HEK293 (cell line): ENCODE measurements at regions not wholly inside any gene's neighbourhood (a gene's known extent, or its start where the extent isn't known, plus 50 kb on each side); places are given as distances from the start of the nearest gene placed in this dataset.

Source experiments
- CTCF ChIA-PET: fragments of 350-600 bp; formaldehyde crosslinking; extraction: SDS; loops from one replicate; lab custom pipeline; 2021; ENCODE audit warnings: antibody characterized with exemption; lab: Yijun Ruan, JAX
- POLR2A ChIA-PET: fragments of 300-600 bp; formaldehyde crosslinking; extraction: SDS; loops from one replicate; lab custom pipeline; 2020; ENCODE audit warnings: antibody characterized with exemption, inconsistent platforms; lab: Yijun Ruan, JAX
- H3K27ac ChIP-seq: fragments of 200-500 bp; sonication (Bioruptor generic); 2 replicates; pipeline ENCODE4 v1.5.1; 2014; ENCODE audit warnings: low read depth, low read length, control low read depth, inconsistent platforms; ENCODE audit errors: extremely low read depth
- H3K36me3 ChIP-seq, 2 experiments: fragments of 200-500 bp in 1 of 2; sonication (Bioruptor generic) in 1 of 2; 1 replicate in 1 of 2; 2 replicates in 1 of 2; pipeline ENCODE4 v1.5.1; 2014 to 2017; ENCODE audit warnings: inconsistent platforms in 2 of 2, low read length in 2 of 2; ENCODE audit not compliant: control insufficient read depth in 2 of 2, insufficient read depth in 1 of 2
- H3K4me1 ChIP-seq: fragments of 200-500 bp; sonication (Bioruptor generic); 2 replicates; pipeline ENCODE4 v1.5.1; 2014; ENCODE audit warnings: mild to moderate bottlenecking, low read length, inconsistent platforms; ENCODE audit not compliant: control insufficient read depth, insufficient read depth
- H3K4me3 ChIP-seq: 2 replicates; pipeline ENCODE4 v1.5.1; 2011; ENCODE audit warnings: low read depth, mild to moderate bottlenecking, control low read depth, low read length, moderate library complexity
- H3K9me3 ChIP-seq: fragments of 200-500 bp; sonication (Bioruptor generic); 2 replicates; pipeline ENCODE4 v1.5.1; 2014; ENCODE audit warnings: low read depth, low read length, inconsistent platforms; ENCODE audit not compliant: control insufficient read depth, insufficient read depth
- GFI1B ChIP-seq: fragments of 450-650 bp; formaldehyde crosslinking; IDR thresholded peaks from 2 replicates; pipeline ENCODE4 v1.5.1; 2016; ENCODE audit warnings: missing biosample characterization, missing genetic modification characterization
- HOXA7 ChIP-seq: sonication (generic); formaldehyde crosslinking; IDR thresholded peaks from 2 replicates; pipeline ENCODE4 v1.8.1; 2022; ENCODE audit warnings: missing genetic modification reagents, borderline replicate concordance
- INSM2 ChIP-seq: fragments of 450-650 bp; formaldehyde crosslinking; IDR thresholded peaks from 2 replicates; pipeline ENCODE4 v1.5.1; 2016; ENCODE audit warnings: missing biosample characterization, missing genetic modification characterization
- KLF9 ChIP-seq: fragments of 450-650 bp; formaldehyde crosslinking; IDR thresholded peaks from 2 replicates; pipeline ENCODE4 v1.5.1; 2016; ENCODE audit warnings: missing biosample characterization, missing genetic modification characterization, low read depth
- OVOL3 ChIP-seq: fragments of 450-650 bp; formaldehyde crosslinking; IDR thresholded peaks from 2 replicates; pipeline ENCODE4 v1.5.1; 2016; ENCODE audit warnings: missing biosample characterization, missing genetic modification characterization
- SCRT1 ChIP-seq: fragments of 450-650 bp; formaldehyde crosslinking; IDR thresholded peaks from 2 replicates; pipeline ENCODE4 v1.5.1; 2016; ENCODE audit warnings: missing biosample characterization, missing genetic modification characterization, borderline replicate concordance
- SCRT2 ChIP-seq: fragments of 450-650 bp; formaldehyde crosslinking; IDR thresholded peaks from 2 replicates; pipeline ENCODE4 v1.5.1; 2016; ENCODE audit warnings: missing biosample characterization, missing genetic modification characterization
- ZFHX2 ChIP-seq: fragments of 450-650 bp; formaldehyde crosslinking; conservative IDR thresholded peaks from 2 replicates; pipeline ENCODE4 v1.5.1; 2016; ENCODE audit warnings: missing biosample characterization, missing genetic modification characterization
- ZFP37 ChIP-seq: fragments of 450-650 bp; formaldehyde crosslinking; IDR thresholded peaks from 2 replicates; pipeline ENCODE4 v1.5.1; 2016; ENCODE audit warnings: missing biosample characterization, missing genetic modification characterization
- ZNF112 ChIP-seq: fragments of 450-650 bp; formaldehyde crosslinking; IDR thresholded peaks from 2 replicates; pipeline ENCODE4 v1.5.0; 2017; ENCODE audit warnings: missing biosample characterization, missing genetic modification characterization
- ZNF140 ChIP-seq: fragments of 450-650 bp; formaldehyde crosslinking; IDR thresholded peaks from 2 replicates; pipeline ENCODE4 v1.5.1; 2016; ENCODE audit warnings: missing biosample characterization, missing genetic modification characterization
- ZNF174 ChIP-seq: fragments of 450-650 bp; formaldehyde crosslinking; IDR thresholded peaks from 2 replicates; pipeline ENCODE4 v1.5.0; 2017; ENCODE audit warnings: missing biosample characterization, mild to moderate bottlenecking, missing genetic modification characterization
- ZNF202 ChIP-seq: fragments of 450-650 bp; formaldehyde crosslinking; IDR thresholded peaks from 2 replicates; pipeline ENCODE4 v1.5.1; 2016; ENCODE audit warnings: missing biosample characterization, missing genetic modification characterization, borderline replicate concordance
- ZNF274 ChIP-seq, 2 experiments: fragments of 200-500 bp in 1 of 2; fragments of 450-650 bp in 1 of 2; sonication (Bioruptor generic) in 1 of 2; formaldehyde crosslinking in 1 of 2; IDR thresholded peaks; 2 replicates each; pipeline versions ENCODE4 v1.5.1 to v1.6.1; 2014 to 2016; ENCODE audit warnings: borderline replicate concordance in 1 of 2, inconsistent platforms in 1 of 2, low read length in 1 of 2, missing biosample characterization in 1 of 2, missing genetic modification characterization in 1 of 2
- ZNF341 ChIP-seq: fragments of 450-650 bp; formaldehyde crosslinking; IDR thresholded peaks from 2 replicates; pipeline ENCODE4; 2016; ENCODE audit warnings: low read depth, missing biosample characterization, missing genetic modification characterization
- ZNF394 ChIP-seq: fragments of 450-650 bp; formaldehyde crosslinking; IDR thresholded peaks from 2 replicates; pipeline ENCODE4 v1.5.1; 2016; ENCODE audit warnings: missing biosample characterization, missing genetic modification characterization, mild to moderate bottlenecking, moderate library complexity, borderline replicate concordance
- ZNF529 ChIP-seq: fragments of 450-650 bp; formaldehyde crosslinking; IDR thresholded peaks from 2 replicates; pipeline ENCODE4 v1.5.1; 2017; ENCODE audit warnings: missing genetic modification characterization, missing biosample characterization; ENCODE audit not compliant: insufficient replicate concordance
- ZNF549 ChIP-seq: fragments of 450-650 bp; IDR thresholded peaks from 2 replicates; pipeline ENCODE4 v1.5.1; 2018; ENCODE audit warnings: missing biosample characterization, missing genetic modification characterization, mild to moderate bottlenecking, inconsistent platforms, moderate library complexity
- ZNF580 ChIP-seq: fragments of 450-650 bp; formaldehyde crosslinking; IDR thresholded peaks from 2 replicates; pipeline ENCODE4 v1.5.1; 2016; ENCODE audit warnings: missing biosample characterization, missing genetic modification characterization
- ZNF600 ChIP-seq: fragments of 450-650 bp; formaldehyde crosslinking; IDR thresholded peaks from 2 replicates; pipeline ENCODE4 v1.5.1; 2016; ENCODE audit warnings: missing biosample characterization, missing genetic modification characterization
- ZNF692 ChIP-seq: fragments of 450-650 bp; formaldehyde crosslinking; IDR thresholded peaks from 2 replicates; pipeline ENCODE4 v1.5.1; 2016; ENCODE audit warnings: missing biosample characterization, missing genetic modification characterization
- ZNF704 ChIP-seq: fragments of 450-650 bp; formaldehyde crosslinking; IDR thresholded peaks from 2 replicates; pipeline ENCODE4 v1.5.1; 2016; ENCODE audit warnings: missing biosample characterization, missing genetic modification characterization
- ZNF777 ChIP-seq: fragments of 450-650 bp; formaldehyde crosslinking; IDR thresholded peaks from 2 replicates; pipeline ENCODE4 v1.5.1; 2017; ENCODE audit warnings: missing biosample characterization, missing genetic modification characterization, borderline replicate concordance
- ZSCAN18 ChIP-seq: fragments of 450-650 bp; formaldehyde crosslinking; IDR thresholded peaks from 2 replicates; pipeline ENCODE4 v1.5.1; 2016; ENCODE audit warnings: missing biosample characterization, missing genetic modification characterization
- ZXDB ChIP-seq: fragments of 450-650 bp; formaldehyde crosslinking; IDR thresholded peaks from 2 replicates; pipeline ENCODE4 v1.5.1; 2016; ENCODE audit warnings: missing biosample characterization, missing genetic modification characterization

- H3K4me1 ChIP-seq, result peaks cover 25% of the 10 kb centered on the region
- H3K9me3 ChIP-seq, result no peaks in the 10 kb centered on the region
- H3K27ac ChIP-seq, result no peak overlapping the region; the same call in 1 of the 2 replicates
- no peak overlapping the region for H3K4me3 ChIP-seq
- ChIA-PET POLR2A (interaction anchor here (0.9 kb wide), 1 partner anchor 31 kb away, joined by 3 read pairs; no protein-coding TSS in a partner anchor), CTCF (interaction anchor here (0.5 to 2.0 kb wide), 9 partner anchors 14 to 384 kb away, joined by 3 to 14 read pairs (median 4); no protein-coding TSS in a partner anchor)
- no peaks in the 10 kb centered on the region for H3K36me3 ChIP-seq
- TF ChIP-seq ZNF600 (no peak), SCRT2 (0 out of 2 replicates have a peak, but pooled peaks have one; percentile 29)
- TF ChIP-seq, all 188 proteins: peak for 1
These were observed 180.4 kb downstream of the SMAD6 start for GRCh38 chr15:66882251-66883020.

- CTCF ChIA-PET, result interaction anchor here (0.6 to 3.4 kb wide), 10 partner anchors 11 to 385 kb away, joined by 3 to 34 read pairs (median 5); no protein-coding TSS in a partner anchor
- POLR2A ChIA-PET, result interaction anchor here (0.6 to 1.3 kb wide), 4 partner anchors 8 to 208 kb away, joined by 3 to 6 read pairs (median 5); no protein-coding TSS in a partner anchor
- peak overlapping the region; percentile 66 for H3K27ac ChIP-seq
- TF ChIP-seq ZSCAN18 (no peak), ZNF777 (tag by site-specific recombination) (no peak), ZNF394 (tag by site-specific recombination) (peak; percentile 75), ZNF549 (no peak), ZNF140 (tag by site-specific recombination) (no peak), KLF9 (tag by site-specific recombination) (no peak), ZNF202 (tag by site-specific recombination) (no peak), SCRT1 (no peak), ZFP37 (peak; percentile 97), ZXDB (tag by site-specific recombination) (peak; percentile 97), ZNF580 (tag by site-specific recombination) (no peak; the same call in 1 of the 2 replicates), ZNF704 (tag by site-specific recombination) (no peak), ZNF529 (tag by site-specific recombination) (no peak), ZNF341 (tag by site-specific recombination) (peak; percentile 96), HOXA7 (CRISPR knock-in tag) (no peak), GFI1B (peak; percentile 39; the same call in 1 of the 2 replicates), INSM2 (tag by site-specific recombination) (peak; percentile 99), ZNF112 (tag by site-specific recombination) (no peak), ZNF174 (tag by site-specific recombination) (no peak), OVOL3 (no peak), ZNF692 (tag by site-specific recombination) (peak; percentile 92), ZNF274 (IDR thresholded peaks at IDR 0.05; ENCODE audit: low read length) (no peak), ZNF274 (tag by site-specific recombination; IDR thresholded peaks at IDR 0.05; ENCODE audit: borderline replicate concordance) (no peak), ZFHX2 (tag by site-specific recombination) (peak; percentile 92)
These were observed 181.4 kb downstream of the SMAD6 start for GRCh38 chr15:66883284-66883911.

More at GRCh38 chr15:66883284-66883911, 181.4 kb downstream of the SMAD6 start:
- Histone ChIP-seq H3K4me1 (peaks cover 25% of the 10 kb centered on the region), H3K4me3 (no peak overlapping the region), H3K36me3 (no peaks in the 10 kb centered on the region), H3K9me3 (no peaks in the 10 kb centered on the region)
